H1 (cell line): ENCODE measurements at regions not wholly inside any gene's neighbourhood (a gene's known extent, or its start where the extent isn't known, plus 50 kb on each side); places are given as distances from the start of the nearest gene placed in this dataset.

Source experiments
- BCL11A ChIP-seq, 2 experiments: IDR thresholded peaks; one replicate each; pipeline ENCODE4 v1.6.1; 2011; ENCODE audit warnings: low read depth in 2 of 2, low read length in 2 of 2, mild to moderate bottlenecking in 2 of 2
- BRCA1 ChIP-seq: IDR thresholded peaks from 2 replicates; pipeline ENCODE4 v1.6.1; 2012; ENCODE audit warnings: low read depth, low read length, improper control_type of control experiment
- CEBPB ChIP-seq: IDR thresholded peaks from 2 replicates; pipeline ENCODE4 v1.6.1; 2012; ENCODE audit warnings: low read depth, low read length
- JUND ChIP-seq: IDR thresholded peaks from 2 replicates; pipeline ENCODE4 v1.6.1; 2011; ENCODE audit warnings: mild to moderate bottlenecking, improper control_type of control experiment, low read length
- KDM5A ChIP-seq: fragments of 200-600 bp; IDR thresholded peaks from 2 replicates; pipeline ENCODE4 v1.7.1; 2012; ENCODE audit warnings: mild to moderate bottlenecking, low read length, inconsistent platforms, mixed read lengths
- POLR2AphosphoS5 ChIP-seq: IDR thresholded peaks from 2 replicates; pipeline ENCODE4 v1.6.1; 2011; ENCODE audit warnings: low read depth, low read length
- SIN3A ChIP-seq, 2 experiments: IDR thresholded peaks in 1 of 2; conservative IDR thresholded peaks in 1 of 2; 2 replicates each; pipeline ENCODE4 v1.6.1; 2011 to 2012; ENCODE audit warnings: low read length in 2 of 2, improper control_type of control experiment in 1 of 2, low read depth in 1 of 2, mild to moderate bottlenecking in 1 of 2
- SIRT6 ChIP-seq: IDR thresholded peaks from one replicate; pipeline ENCODE4 v1.7.1; 2012; ENCODE audit warnings: low read length, inconsistent platforms
- SP1 ChIP-seq: IDR thresholded peaks from 2 replicates; pipeline ENCODE4 v1.6.1; 2011; ENCODE audit warnings: low read depth, low read length
- SP4 ChIP-seq: IDR thresholded peaks from 2 replicates; pipeline ENCODE4 v1.6.1; 2012; ENCODE audit warnings: low read length, inconsistent platforms
- TBP ChIP-seq: IDR thresholded peaks from 2 replicates; pipeline ENCODE4 v1.6.1; 2011; ENCODE audit warnings: low read depth, low read length, improper control_type of control experiment

GRCh38 chr3:153553605-153553945 lies 391.5 kb downstream of the RAP2B start (continued):
- TF ChIP-seq BRCA1, result no peak
- TF ChIP-seq SIRT6, result no peak
- TF ChIP-seq JUND, result no peak
- no peak for TF ChIP-seq CEBPB
- no peak for TF ChIP-seq SIN3A (conservative IDR thresholded peaks at IDR 0.05 in 1 of 2, IDR thresholded peaks at IDR 0.05 in 1 of 2; ENCODE audit: low read depth in 1 of 2, low read length in 2 of 2)
- no peak for TF ChIP-seq SP1
- no peak for TF ChIP-seq BCL11A (IDR thresholded peaks at IDR 0.05; ENCODE audit: low read depth in 2 of 2, low read length in 2 of 2)
- TF ChIP-seq KDM5A, result no peak
- TF ChIP-seq SP4, result no peak
- TF ChIP-seq POLR2AphosphoS5, result no peak
- no peak for TF ChIP-seq TBP
